Bronchial epithelial cell (primary cell): ENCODE measurements at regions not wholly inside any gene's neighbourhood (a gene's known extent, or its start where the extent isn't known, plus 50 kb on each side); places are given as distances from the start of the nearest gene placed in this dataset.
A peak's percentile ranks its signal among the peaks of the same experiment; 100 is the strongest.

Experiments used
- DNase-seq: peaks from one replicate; pipeline ENCODE4 v3.0.0-alpha.2; 2010; ENCODE audit warnings: low read depth
- FAIRE-seq: peaks from 2 replicates; lab custom pipeline; 2011; peaks lifted over from hg19 to GRCh38; lab: Jason Lieb, UNC
- H3K27me3 ChIP-seq: 2 replicates; pipeline ENCODE4 v1.5.1; 2011; ENCODE audit warnings: low read length; ENCODE audit not compliant: control insufficient read depth, insufficient read depth
- H3K36me3 ChIP-seq: 2 replicates; pipeline ENCODE4 v1.5.1; 2011; ENCODE audit warnings: low read length; ENCODE audit not compliant: control insufficient read depth, insufficient read depth
- H3K4me3 ChIP-seq: 2 replicates; pipeline ENCODE4 v1.5.1; 2011; ENCODE audit warnings: mild to moderate bottlenecking, low read depth, low read length, control low read depth
- TF ChIP-seq, protein P1 (sequence below): IDR thresholded peaks from 2 replicates; pipeline ENCODE4 v1.5.1; 2011; ENCODE audit warnings: mild to moderate bottlenecking, moderate library complexity, low read length, control low read depth, inconsistent platforms; ENCODE audit not compliant: insufficient read depth, severe bottlenecking

GRCh38 chr2:128420776-128421175 lies 102.1 kb upstream of the HS6ST1 start:
- FAIRE-seq (no peak), DNase-seq (no peak)
- Histone ChIP-seq H3K4me3 (no peak overlapping the region), H3K27me3 (no peaks in the 10 kb centered on the region), H3K36me3 (no peaks in the 10 kb centered on the region)
- TF ChIP-seq, protein P1, sequence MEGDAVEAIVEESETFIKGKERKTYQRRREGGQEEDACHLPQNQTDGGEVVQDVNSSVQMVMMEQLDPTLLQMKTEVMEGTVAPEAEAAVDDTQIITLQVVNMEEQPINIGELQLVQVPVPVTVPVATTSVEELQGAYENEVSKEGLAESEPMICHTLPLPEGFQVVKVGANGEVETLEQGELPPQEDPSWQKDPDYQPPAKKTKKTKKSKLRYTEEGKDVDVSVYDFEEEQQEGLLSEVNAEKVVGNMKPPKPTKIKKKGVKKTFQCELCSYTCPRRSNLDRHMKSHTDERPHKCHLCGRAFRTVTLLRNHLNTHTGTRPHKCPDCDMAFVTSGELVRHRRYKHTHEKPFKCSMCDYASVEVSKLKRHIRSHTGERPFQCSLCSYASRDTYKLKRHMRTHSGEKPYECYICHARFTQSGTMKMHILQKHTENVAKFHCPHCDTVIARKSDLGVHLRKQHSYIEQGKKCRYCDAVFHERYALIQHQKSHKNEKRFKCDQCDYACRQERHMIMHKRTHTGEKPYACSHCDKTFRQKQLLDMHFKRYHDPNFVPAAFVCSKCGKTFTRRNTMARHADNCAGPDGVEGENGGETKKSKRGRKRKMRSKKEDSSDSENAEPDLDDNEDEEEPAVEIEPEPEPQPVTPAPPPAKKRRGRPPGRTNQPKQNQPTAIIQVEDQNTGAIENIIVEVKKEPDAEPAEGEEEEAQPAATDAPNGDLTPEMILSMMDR = no peak

DNA sequence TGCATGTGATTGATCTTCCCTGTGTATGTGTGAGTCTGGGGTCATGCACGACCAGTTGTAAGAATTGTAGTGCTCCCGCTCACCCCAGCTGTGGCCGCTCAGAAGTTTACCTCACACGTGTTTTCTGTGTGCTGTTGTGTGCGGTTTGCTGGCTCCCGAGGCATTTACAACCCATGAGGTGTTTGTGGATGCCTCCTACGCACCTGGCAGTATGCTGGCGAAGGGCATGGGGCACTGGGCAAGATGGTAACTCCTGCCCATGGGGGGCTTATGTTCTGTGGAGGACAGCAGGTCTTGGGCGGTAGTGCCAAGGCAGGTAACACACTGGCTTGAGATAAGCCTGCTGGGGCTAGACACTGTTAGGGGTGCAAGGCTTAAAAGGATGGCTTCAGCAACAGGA lies 102.6 kb upstream of the HS6ST1 start:
- H3K27me3 ChIP-seq = no peaks in the 10 kb centered on the region
- TF ChIP-seq, protein P1 = no peak
- FAIRE-seq (no peak), DNase-seq (no peak)
- no peak overlapping the region for H3K4me3 ChIP-seq
- H3K36me3 ChIP-seq = no peaks in the 10 kb centered on the region

DNA sequence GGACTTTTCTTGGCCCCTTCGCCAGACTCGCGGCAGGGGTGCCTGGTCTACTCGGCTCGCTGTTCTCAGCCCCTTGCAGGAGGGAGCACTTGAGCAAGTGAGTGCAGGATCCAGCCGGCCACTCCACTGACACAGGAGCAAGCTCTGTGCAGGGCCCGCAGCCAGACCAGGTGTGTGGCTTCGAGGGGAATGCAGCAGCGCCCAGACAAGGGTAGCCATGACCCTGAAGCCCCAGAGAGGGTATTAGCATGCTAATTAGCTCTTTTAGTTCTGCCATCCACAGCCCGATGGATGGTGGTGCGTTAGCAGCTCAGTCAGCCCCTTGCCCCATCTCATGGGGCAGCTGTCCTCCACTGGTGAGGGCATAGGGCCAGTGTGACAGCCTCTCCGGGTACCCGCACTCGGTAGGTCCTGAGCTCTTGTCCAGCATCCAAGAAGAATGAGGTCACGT lies 103.2 kb upstream of the HS6ST1 start:
- H3K4me3 ChIP-seq = no peak overlapping the region
- H3K27me3 ChIP-seq = no peaks in the 10 kb centered on the region
- DNase-seq = no peak
- TF ChIP-seq, protein P1 = no peak
- no peaks in the 10 kb centered on the region for H3K36me3 ChIP-seq
- FAIRE-seq = no peak

GRCh38 chr2:128422571-128422970 lies 103.9 kb upstream of the HS6ST1 start:
- TF ChIP-seq, protein P1 = no peak
- Histone ChIP-seq H3K36me3 (no peaks in the 10 kb centered on the region), H3K27me3 (no peaks in the 10 kb centered on the region), H3K4me3 (no peak overlapping the region)
- DNase-seq (peak; percentile 78), FAIRE-seq (peak; percentile 52)

DNA sequence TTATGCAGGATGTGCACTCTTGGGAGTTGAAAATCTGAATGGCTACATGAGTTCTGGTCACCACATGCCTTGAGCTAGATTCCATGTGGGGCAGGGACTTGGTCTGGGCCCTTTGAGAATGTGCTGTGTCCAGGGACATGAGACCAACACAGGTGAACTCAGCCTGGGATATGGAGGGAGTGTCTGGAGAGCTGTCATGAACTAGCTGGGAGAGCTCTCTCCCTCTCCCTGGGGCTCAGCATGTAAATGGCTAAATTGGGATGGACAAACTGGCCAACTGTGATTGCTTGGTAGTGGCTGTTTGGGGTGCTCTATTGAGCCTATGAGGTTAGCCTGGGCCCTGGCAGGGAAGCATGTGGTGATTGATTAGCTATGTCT lies 105.1 kb upstream of the HS6ST1 start:
- FAIRE-seq (no peak), DNase-seq (no peak)
- H3K36me3 ChIP-seq = no peaks in the 10 kb centered on the region
- TF ChIP-seq, protein P1 = no peak
- H3K27me3 ChIP-seq = no peaks in the 10 kb centered on the region
- no peak overlapping the region for H3K4me3 ChIP-seq
